Fibroblast of upper back skin (primary cell): ENCODE measurements at regions not wholly inside any gene's neighbourhood (a gene's known extent, or its start where the extent isn't known, plus 50 kb on each side); places are given as distances from the start of the nearest gene placed in this dataset.

ENCODE experiments used
- DNase-seq: peaks from one replicate; pipeline ENCODE4 v3.0.0-alpha.2; 2013

DNA sequence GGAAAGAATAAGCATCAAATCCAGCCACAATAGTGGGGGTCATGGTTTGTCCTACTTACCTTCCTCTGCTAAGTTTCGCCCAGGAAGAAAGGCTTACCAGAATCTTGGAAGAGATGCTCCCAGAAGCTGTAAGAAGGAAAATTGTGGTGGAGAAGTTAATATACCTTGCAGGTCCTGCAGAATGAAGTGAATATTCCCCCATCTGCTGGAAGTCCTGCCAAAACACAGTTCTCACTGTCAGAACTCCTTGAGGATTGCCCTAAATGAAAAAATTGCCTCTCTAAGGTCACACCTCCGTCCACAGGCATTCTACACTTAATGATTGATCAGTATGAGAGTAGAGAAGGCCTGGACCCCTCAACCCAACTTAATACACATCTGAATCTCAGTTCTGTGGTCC is 78.4 kb upstream of the RGS21 start:
- peak; percentile 19 for DNase-seq

DNA sequence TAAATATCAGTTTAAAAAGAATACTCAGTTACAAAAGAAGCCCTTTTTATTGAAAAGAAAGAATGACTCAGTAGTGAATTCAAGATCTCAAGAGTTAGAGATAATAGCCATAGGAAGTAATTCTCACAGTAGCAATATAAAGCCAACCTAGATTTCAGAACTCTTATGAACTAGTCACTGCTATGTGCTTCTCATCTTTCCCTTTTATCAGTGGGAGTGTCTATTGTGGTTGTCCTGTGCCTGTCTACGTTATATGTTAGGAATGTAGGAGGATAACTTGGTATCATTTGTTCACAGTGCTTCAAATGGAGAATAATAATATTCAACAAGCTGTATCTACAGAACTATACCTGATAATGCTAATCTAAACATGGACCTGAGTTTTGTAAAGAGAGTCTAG is 73.1 kb upstream of the RGS21 start:
- DNase-seq = no peak

DNA sequence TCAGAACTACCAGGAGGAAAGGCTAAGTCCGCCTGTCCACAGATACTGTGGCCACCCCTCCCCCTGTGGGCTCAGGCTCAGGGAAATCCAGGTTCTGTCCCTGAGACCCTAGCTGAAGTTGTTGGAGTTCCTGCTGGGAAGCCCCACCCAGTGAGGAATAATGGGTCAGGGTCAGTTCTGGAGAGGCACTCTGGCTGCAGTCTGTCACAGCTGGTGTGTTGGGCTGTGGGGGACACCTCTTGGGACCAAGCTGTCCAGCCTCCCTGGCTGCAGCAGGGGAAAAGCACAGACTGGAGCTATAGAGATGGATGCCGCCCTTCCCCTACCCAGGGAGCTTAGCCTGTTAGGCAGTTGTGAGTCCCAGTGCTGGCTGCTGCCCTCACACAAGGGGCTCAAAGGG is 65.1 kb upstream of the RGS21 start:
- DNase-seq = no peak

DNA sequence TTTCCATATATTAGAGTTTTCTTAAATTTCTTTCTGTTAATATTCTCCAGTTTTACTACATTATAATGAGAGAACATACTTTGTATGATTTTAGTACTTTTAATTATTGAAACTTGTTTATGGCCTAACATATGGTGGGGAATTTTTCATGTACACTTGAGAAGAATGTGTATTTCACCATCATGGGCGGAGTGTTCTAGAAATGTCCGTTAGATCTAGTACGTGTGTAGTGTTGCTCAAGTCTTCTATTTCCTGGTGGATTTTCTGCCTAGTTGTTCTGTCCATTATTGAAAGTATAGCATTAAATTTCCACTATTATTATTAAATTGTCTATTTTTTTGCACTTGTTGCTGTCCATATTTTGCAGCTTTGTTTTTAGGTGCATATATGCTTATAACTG is 64.0 kb upstream of the RGS21 start:
- no peak for DNase-seq

DNA sequence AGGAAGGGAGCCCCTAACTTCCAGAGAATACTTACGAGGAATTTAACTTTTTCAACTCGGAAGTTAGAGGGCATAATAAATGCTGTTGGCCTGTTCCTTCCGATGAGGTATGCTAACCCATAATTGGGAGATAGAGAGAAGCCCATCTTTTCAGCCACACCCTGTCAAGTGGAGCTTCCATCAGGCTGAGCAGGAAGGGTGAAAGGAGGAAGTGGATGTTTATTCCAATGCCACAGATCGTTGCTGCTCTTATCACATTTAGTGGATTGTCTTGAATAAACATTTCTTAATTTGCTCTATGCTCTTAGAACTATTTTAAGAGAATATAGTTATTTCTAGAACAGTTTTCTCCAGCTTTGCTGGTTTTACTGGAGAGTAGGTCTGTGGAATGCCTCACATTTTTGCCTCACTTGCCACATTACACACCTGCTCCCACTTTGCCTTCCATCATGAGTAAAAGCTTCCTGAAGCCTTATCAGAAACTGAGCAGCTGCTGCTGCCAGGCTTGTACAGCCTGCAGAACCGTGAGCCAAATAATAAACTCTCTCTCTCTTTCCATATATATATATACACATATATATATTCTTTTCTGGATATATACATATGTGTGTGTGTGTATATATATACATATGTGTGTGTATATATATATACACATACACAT is 60.0 kb upstream of the RGS21 start:
- no peak for DNase-seq

DNA sequence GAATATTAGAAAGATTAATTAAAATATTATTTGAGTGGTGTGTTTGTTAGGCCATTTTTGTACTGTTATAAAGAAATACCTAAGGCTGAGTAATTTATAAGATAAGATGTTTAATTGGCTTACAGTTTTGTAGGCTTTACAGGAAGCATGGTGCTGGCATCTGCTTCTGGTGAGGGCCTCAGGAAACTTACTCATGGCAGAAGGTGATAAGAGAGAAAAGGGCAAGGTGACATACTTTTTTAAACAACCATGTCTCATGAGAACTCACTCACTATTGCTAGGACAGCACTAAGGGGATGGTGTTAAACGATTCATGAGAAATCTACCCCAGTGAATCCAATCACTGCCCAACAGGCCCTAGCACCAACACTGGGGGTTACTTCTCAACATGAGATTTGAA is 56.7 kb upstream of the RGS21 start:
- DNase-seq = no peak

DNA sequence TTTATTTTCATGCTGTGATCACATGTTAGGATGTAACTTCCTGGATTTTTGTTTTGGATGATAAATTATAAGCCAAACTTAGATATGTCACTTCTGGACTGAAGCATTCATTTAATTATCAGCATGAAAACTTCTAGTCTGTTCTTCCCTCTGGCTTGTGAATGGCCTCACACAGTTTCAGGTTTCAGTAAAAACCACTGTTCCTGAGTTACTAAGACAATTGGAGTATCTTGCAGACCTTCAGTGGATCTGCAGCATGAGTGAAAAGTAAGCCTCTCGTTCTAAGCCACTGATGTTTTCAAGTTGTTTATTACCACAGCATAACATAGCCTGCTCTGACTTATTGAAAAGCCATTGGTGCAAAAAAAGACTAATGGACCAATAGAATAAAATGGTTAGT is 55.3 kb upstream of the RGS21 start:
- DNase-seq = no peak

DNA sequence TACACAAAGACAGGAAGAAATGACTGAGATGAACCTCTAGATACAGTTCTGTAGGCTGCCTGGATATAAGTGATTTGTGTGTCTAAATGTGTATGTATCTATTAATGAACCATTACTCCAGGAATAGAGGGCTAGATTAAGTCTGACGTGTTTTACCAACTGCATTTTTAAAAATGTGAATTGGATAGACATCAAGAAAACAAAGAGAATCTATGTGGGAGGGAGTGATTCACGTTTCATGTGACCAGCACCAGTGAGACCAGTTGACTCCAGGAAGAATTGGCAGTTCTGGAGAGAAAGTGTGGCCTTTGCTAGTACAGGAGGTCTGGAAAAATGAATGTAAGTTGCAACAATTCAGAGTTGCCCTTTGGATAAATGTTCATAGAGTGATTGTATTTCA is 53.4 kb upstream of the RGS21 start:
- DNase-seq = peak; percentile 44

DNA sequence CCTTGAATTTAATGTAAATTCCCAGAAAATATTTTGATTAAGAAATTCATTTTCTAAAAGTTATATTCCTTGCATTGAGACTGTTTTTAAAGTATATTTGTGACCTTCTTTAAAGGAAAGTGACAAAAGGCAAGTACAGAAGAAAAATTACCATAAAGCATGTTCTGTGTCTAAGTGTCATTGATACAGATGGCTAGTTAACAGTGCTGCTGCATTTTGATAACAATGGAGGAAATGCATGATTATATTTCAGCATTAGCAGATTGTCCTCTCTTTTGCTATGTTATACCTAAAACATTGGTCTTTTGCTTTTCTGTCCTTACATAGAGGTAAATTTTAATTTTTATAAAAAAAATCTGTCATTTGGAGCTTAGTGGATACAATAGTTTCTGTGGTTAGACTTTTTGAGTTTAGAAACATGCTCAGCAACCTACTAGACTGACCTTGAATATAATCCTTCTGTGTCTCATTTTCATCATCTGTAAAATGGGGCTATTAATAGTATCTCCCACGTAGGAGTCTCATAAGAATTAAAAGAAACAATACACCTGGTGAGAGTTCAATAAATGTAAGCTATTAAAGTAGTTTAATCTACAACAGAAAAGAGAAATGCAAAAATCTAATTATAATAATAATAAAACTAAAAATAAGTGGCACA is 51.1 kb upstream of the RGS21 start:
- DNase-seq = no peak

DNA sequence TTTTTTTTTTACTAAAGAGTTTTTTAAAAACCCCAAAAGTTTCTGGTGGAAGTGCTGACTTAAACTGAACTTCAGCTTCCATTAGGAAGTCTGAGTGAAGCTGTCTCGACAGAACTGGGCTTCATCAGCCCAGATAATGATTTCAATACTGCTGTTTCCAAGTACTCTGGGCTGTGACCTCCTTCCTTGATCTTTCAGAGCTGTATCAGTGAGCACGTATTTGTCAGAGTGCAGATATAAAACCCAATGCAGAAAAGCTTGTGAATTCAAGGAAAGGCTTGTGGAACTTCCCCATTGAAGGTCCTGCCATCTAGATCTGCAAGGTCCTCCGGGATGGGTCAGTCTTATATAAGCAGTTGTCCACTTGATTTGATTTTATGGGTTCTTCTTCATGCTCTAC is 50.1 kb upstream of the RGS21 start:
- DNase-seq = no peak
